NCI-H2196 (cell line): ENCODE measurements at regions not wholly inside any gene's neighbourhood (a gene's known extent, or its start where the extent isn't known, plus 50 kb on each side); places are given as distances from the start of the nearest gene placed in this dataset.

Experiments used
- DNase-seq: peaks from one replicate; lab custom pipeline; 2025; ENCODE audit not compliant: unreplicated experiment; lab: John Stamatoyannopoulos, UW

DNA sequence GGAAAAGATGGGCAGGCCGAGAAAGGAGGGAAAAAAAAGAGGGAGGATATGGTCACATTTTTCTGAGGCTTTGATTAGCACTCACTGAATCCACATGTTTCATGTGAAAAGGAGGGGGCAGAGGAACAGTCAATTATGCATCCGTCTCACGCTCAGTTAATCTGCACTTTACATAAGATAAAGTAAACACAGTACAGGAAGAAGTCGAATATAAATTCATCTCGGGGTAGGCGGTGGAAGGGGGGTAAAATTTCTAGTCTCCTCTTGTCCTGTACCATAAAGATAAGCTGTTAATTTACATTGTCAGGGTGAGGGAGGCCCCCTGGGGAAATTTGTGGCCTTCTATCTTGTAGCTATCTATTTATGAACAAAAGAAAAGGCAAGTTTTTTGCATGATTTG, 73.1 kb upstream of the CES5A start:
- no peak for DNase-seq

DNA sequence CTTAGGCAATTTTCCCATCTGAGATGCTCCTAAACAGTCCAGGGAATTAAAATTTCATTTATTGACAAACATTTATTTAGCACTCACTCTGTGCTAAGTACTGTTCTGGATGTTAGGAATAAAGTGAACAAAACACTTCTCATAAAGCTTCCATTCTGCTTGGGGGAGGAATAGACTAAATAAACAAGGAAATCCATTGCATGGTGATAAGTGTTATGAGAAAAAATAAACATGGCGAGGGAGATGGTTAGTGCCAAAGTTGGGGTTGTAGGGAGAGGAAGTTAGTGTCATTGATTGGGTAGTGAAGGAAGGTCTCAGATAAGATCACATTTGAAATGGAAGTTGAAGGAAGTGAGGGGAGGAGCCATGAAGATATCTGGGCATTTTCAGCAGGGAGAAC, 72.2 kb upstream of the CES5A start:
- no peak for DNase-seq

DNA sequence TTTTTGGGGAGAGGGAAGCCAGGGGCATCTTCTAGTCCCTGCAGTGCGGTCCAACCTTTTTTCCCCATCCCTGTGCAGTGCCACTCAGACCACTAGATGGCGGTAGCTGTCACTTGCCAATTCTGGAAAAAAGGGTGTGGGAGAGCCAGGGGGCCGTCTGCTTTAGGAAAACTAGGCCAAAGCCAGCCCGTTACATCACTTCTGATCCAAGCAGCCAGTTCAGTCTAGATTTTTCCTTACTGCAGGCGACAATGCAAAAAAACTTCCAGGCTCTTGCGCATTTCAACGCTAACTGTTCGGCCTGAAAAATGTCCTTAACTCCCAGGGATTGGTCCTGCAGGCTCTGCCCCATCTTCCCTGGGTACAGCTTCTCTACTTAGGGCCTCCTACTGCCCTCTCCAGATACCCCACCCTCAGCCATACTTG, 69.2 kb upstream of the CES5A start:
- peak; percentile 25 for DNase-seq

DNA sequence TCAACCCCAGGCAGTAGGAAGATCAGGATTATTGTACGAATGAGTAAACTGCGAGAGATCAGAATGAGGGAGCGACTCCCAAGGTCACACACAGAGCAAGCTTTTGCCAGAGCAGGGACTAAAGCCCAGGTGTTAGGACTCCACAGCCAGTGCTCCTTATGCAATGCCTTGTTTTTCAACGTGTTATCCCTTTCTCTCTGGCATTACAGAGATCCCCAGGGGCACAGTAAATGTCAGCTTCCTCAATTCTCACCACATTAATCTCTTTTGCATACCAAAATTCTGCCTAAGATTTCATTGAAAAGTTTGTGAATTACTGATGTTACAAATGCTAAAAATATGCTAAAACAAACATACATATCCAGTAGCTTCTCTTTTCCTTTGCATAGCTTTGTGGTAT, 68.1 kb upstream of the CES5A start:
- no peak for DNase-seq

DNA sequence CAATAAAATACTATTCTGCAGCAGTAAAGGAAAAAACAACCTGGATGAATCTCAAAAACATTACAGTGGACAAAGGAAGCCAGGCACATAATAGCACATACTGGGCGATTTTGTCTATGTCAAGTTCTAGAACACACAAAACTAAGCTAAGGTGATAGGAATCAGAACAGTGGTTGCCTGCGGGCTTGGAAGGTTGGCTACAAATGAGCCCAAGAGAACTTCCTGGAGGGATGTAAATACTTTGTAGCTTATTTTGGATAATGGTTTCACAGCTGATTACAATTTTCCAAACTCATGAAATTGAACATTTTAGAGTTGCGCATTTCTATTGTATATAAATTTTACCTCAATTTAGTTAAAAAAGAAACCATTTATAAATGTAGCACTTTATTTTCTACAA, 67.6 kb upstream of the CES5A start:
- DNase-seq, result no peak

DNA sequence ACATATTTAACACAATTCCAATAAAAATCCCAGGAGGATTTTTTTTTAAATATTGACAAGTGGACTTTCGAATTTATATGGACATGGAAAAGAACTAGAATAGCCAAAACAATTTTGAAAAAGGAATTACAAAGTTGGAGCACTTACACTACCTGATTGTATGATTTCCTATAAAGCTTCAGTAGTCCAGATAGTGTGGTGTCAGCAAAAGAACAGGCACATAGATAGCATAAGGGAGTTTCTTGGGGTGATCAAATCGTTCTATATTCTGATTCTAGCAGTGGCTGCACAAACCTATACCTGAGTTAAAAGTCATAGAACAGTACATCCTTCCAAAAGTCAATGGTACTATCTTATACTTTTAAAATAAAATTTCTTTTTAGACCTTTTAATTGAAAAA, 66.4 kb upstream of the CES5A start:
- DNase-seq, result no peak

DNA sequence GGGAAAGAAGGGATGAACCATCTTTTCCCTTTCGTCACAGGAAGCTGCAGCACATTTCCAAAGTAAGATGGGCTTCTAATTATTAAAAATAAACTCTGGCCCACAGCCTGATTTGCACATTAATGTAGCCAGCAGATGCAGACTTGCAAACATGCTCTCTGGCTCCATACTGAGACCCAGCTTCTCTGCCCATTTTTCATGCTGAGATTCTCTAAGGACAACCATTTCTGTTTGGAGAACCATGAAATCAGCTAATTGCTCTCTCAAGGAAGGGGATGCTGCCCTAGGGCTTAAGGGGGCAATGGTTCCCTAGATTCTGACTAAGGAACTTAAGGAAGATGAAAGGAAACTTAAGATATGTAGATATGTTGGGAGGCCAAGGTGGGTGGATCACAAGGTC, 63.0 kb upstream of the CES5A start:
- no peak for DNase-seq

DNA sequence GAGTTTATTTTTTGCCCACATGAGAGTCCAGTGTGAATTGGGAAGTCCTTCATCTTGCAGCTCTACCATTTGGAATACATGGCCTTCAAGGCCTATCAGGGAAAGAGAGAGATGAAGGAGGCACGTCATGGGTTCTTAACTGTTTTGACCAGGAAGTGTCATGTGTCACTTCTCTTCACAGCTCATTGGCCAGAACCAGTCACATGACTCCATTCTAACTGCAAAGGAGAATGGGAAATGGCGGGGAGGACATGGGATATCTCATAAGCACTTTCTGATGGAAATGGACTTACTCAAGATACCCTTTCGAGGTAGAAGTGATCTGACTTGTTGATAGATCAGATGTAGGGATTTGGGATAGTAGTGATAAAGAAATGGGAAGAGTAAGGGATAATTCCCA, 57.9 kb upstream of the CES5A start:
- no peak for DNase-seq

DNA sequence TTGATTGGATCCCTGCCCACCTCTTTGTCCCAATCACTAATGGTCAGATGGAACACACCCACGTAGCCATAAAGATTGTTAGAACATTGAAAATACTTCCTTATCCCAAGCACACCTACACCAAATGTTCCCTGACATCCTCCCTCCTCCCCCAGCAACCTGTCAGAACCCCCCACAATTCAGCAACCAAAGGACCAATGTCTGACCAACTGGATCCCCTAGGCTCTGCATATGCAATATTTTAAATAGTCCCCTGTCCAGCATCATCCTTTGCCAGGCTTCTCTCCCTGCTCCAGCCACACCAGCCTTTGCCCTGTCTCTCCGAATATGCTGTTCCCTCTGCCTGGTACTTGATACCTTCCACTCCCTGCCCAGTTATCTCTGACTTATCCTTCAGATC, 54.9 kb upstream of the CES5A start:
- no peak for DNase-seq

DNA sequence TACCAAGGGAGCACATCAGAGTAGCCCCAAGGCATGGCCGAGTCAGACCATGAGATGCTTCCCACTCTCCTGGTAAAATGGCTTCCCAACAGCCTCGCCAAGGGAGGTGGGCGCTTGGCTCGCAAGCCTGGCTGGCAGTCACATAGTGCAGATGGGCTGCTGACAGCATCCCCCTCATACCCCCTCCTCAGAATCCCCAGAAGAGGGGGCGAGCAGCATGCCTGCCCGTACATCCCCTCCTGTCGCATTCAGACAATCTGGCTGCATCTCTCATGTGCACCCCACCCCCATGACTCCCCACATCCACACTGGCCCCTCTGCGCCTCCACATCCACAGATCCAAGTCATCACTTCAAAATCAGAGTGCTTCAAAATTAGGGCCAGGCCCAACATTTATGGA, 54.0 kb upstream of the CES5A start:
- DNase-seq, result no peak

DNA sequence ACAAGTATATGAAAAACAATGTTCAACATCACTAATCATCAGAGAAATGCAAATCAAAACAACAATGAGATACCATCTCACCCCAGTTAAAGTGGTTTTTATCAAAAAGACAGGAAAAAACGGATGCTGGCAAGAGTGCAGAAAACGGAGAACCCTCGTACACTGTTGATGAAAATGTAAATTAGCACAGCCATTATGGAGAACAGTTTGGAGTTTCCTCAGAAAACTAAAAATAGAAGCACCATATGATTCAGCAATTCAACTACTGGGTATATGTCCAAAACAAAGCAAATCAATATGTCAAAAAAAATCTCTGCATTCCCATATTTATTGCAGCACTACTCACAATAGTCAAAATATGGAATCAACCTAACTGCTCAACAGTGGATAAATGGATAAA, 50.1 kb upstream of the CES5A start:
- DNase-seq, result no peak
